ENCODE measurements at regions not wholly inside any gene's neighbourhood (a gene's known extent, or its start where the extent isn't known, plus 50 kb on each side); places are given as distances from the start of the nearest gene placed in this dataset.

DNA sequence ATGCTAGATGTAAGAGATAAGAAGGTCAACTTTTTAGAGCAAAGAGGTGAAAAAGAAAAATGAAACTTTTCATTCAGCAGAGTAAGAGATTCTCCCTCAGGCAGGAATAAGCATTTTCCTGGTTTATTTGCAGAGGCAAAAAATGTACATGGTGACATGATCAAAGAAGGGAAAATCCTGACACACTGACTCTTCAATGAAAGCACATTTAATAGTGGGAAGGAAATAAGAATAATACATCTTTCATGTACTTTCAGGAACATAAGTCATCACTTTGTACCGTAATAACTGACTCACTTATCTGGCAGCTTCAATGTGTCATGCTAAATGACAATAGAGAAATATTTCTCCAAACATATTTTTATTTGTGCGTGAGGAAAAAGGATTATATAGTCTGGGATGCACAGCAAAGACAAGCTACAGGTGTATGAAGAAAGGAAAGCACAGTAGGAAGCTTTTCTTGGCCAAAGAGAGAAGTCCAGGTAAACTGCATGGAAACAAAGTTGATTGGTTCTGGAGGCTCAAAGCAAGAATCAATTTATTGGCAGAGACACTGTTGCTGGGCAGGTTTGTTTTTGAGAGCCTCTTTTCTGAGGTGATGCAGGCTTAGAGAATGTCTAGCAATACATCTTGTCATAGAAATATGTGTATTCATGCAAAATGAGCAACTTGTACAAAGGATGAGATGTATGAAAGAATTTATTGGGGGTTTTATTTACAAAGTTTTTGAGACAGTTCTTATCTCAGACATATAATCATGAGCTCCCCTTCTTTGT lies 1409.0 kb downstream of the PLA2G4A start:
- DNase-seq: no peak

DNA sequence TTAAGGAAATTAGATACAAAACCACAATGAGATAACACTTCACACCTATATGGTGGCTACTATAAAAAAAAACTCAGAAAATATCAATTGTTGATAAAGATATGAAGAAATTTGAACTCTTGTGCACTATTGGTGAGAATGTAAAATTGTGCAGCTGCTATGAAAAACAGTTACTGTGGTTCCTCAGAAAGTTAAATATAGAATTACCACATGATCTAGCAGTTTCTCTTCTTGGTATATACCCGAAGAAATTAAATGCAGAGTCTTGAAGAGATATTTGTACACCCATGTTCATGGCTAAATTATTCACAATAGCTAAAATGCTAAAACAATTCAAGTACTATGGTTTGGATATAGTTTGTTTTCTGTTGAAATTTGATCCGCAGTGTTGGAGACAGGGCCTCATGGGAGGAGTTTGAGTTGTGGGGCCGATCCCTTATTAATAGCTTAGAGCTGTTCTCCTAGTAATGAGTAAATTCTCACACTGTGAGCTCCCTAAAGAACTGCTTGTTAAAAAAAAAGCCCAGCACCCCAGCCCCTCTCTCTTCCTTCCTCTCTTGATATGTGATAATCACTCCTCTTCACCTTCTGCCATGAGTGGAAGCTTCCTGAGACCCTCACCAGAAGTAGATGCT lies 1412.1 kb downstream of the PLA2G4A start:
- DNase-seq: no peak

DNA sequence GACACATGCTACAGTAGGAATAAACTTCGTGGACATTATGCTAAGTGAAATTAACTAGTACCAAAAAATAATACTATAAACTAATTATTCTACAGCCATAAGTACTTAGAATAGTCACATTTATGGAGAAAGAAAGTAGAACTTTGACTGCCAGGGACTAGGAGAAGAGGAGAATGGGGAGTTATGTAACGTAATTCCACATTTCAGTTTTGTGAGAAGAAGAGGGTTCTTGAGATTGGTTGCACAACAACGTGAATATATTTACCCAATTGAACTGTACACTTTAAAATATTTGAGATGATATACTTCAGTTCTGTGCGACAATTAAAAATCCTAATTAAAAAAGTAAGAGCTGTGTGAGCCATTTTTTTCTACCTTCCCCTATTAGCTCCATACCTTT lies 1412.9 kb downstream of the PLA2G4A start:
- DNase-seq: no peak

DNA sequence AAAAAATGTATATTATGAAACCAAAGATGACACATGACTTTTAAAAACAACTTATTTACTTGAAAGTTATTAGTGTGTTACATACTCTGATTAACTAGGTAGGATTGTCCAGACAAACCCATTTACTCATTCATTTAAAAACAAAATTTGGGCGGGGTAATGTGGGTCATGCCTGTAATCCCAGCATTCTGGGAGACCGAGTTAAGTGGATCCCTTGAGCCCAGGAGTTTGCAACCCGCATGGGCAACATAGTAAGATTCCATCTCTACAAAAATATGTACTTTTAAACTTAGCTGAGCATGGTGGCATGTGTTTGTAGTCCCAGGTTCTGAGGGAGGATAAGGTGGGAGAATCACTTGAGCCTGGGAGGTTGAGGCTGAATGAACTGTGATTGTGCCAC lies 1414.7 kb downstream of the PLA2G4A start:
- no peak for DNase-seq

DNA sequence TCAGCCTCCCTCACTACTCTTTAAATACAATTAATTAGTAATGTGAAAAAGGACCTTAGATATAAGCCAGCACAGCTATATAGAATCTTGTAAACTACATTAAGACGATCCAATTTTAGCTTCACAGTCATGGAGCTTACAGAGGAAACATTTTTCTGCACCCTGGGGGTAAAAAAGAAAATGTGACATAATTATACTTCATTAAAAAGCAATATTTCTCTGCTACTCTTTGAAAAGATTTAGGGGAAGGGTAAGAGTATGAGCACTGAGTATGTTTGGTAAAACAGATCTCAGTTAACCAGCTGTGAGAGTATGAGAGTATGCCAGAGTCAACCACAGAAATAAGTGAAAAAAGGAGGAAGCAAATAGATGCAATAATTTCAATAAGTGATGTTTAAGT lies 1415.9 kb downstream of the PLA2G4A start:
- DNase-seq: peak in 1 of 3 experiments; percentile 13

DNA sequence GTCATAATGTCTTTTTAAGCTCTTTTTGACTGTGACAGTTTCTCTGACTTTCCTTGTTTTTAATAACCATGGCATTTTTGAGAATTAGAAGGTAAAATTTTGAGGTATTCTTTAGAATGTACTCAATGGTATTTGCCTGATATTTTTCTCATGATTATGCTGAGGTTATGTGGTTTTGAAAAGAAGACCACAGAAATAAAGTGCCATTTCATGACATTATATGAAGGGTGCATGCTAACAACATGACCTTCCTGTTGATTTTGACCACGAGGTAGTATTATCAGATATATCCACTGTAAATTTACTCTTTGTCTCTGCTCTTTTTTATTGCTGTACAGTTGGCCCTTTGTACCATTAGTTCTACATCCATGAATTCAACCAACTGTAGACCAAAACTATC lies 1418.5 kb downstream of the PLA2G4A start:
- no peak for DNase-seq

DNA sequence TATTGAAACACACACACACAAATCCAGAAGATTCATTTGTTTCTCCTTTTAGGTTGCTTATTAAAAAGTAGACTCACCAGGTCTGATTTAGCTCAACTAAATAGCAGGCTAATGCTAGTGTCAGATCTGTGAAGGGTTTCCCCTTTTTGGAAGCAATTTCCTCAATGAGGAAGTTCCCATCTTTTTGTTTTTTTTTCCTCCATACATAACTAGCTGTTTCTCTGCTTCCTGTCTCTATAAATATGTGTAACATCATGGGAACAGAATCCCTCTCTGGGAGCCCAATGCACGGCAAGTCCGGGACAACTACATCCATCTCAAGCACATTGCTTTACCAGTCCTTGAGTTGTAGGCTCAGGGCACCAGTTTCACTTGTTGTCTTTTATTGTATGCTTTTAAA lies 1421.1 kb downstream of the PLA2G4A start:
- no peak for DNase-seq

DNA sequence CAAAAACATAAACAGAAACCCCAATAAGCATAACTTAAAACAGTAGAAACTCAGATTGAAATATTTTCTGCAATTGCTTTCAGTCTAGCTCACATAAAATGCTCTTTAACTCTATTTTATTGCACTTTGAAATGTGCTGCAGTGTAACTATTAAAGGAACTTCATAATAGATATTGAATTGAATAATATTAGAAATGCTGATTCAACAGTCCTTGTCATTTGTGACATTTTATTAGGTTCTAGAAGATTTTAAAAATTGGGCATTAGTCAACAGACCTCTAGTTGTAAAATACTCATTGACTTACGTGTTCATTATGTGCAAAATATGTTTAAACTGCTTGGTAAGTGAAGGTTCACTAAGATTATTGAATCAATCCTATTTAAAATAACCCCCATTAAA lies 1422.3 kb downstream of the PLA2G4A start:
- DNase-seq: no peak

DNA sequence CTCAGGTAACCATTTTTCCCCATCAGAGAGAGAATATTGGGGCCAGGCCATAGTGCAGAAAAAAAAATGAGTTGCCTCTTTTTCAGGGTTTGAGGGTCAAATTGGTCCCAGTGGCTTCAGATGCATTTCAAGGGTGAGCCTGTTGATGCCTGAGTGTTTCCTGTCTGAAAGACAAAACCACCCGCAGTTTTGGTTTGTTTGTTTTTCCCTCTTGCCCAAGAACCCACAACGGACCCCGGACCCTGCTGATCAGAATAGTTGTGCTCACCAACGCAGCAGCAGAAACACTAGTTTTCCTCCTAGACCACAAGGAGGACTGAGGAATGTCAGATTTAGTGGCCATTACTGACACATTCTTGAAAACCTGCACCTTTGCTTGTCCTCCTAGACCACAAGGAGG lies 1433.1 kb downstream of the PLA2G4A start:
- DNase-seq: no peak

DNA sequence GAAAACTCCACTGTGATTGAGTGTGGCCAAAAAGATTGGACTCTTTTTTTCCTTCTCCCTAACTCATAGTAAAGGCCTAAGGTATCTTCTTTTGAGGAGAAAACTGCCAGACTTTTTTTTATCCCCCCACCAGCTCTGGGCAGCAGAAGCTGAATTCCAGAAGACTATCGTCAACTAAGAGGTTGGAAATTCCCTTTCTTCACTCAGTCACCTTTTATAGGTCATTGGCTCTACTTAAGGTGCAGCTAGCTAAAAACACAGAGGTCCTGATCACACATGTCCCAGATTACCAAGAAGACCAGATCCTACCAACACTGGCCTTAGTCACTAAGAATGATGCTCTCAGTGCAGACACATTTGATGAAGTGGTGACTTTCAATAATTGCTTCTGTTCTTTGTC lies 1441.2 kb downstream of the PLA2G4A start:
- no peak for DNase-seq

DNA sequence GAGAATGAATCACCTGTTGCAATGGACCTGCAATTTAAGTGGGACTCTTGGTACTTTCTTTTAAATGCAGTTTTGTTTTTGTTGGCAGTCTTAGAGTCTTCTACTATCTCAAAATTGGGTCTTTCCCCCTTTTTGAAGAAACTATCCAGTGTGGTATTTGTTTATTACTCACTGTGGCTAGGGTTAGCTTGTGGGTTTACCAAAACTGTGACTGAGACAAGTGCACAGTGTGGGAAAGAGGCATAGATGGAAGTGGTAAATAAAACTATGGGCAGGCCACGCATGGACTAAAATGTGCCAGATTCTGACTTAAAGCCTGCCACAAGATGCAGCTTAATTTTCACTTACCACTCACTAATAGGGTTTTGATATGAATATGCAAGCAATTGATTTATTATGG lies 1441.7 kb downstream of the PLA2G4A start:
- DNase-seq: no peak

DNA sequence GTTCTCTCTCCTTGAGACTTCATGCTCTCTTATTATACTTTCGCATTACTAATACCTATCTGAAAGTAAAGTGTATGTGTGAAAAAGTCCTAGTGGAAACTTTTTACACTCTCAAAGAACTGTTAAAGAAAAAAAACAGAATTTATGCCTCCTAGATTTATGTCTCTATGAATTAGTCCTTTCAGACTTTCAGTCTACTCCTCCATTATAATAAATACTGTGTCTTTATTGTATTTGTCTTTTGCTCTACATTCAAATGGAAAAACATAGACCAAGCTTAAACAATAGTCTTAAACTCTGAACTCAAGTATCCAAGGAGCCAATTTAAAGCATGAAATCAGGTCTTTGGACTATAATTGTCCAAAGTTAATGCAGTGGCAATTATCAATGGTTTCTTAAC lies 1449.0 kb downstream of the PLA2G4A start:
- DNase-seq: no peak

DNA sequence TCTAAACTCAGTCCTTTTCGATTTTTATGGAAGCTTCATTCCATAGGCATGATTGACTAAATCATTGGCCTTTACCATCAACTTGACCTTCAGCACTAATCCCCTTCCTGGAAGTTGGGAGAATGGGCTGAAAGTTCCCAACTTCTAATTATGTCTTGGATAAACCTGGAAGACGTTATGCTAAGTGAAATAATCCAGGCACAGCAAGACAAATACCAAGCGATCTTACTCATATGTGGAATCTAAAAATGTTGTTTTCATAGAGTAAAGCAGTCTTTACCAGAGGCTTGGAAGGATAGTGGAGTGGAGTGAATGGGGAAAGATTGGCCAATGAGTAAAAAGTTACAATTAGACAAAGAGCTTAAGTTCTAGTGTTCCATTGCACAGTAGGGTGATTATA lies 1453.2 kb downstream of the PLA2G4A start:
- DNase-seq: no peak

DNA sequence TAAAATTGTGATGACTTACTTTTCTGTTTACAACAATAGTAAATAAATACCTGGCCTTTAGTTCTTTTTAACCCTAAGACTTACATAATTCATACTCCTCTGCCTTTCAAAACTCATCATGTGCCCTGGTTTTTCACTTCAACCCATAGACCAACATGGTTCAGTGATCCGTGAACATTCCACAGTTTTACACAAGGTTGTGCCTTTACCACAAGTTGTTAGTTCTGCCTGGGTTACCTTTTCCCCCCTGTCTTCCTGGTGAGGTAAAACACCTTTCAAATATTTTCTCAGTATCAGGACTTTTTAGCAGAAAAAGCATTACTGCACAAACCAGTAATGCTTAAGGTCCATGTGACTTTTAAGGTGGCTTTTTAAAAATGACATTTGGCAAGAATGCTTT lies 1466.4 kb downstream of the PLA2G4A start:
- no peak for DNase-seq

DNA sequence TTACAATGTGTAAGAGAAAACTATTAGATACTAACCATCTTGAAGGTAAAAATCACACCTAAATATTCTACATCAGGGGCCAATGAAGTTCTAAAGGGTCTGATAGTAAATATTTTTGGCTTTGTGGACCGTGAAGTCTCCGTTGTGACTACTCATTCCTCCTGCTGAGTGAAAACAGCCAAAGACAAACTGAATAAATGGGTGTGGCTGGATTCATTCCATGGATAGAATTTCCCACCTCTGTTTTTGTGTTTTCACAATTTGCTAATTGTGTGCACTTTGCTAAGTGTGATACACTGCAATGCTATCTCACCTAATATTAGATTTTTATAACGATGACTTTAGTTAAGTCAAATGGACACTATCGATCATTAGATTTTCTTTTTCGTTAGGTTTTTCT lies 1474.0 kb downstream of the PLA2G4A start:
- DNase-seq: no peak

DNA sequence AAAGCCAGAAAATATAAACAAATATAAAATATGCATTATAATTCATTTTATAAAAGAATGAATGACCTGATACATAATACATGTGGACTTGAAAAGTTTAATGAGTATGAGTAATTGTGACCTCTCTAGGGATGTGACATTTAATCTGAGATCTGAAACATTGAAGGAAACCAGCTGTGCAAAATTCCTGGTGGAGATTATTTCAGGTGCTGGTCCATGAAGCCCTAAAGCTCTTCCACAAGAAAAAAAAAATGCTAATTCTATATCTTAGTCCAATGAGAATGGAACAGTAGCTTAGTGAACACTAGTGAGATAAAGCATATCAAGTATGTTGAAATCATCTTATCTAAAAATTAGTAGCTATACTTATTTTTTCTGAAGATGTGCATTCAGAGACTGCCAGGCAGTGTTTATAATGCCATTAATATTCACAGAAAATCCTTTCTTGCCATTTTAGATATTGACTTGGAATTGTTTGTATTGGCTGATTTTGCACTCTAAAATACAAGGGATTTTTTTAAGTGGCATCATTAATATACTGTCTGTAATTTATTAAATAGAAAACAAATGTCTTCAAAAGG lies 1485.9 kb downstream of the PLA2G4A start:
- peak in 1 of 3 experiments; percentile 75 for DNase-seq

DNA sequence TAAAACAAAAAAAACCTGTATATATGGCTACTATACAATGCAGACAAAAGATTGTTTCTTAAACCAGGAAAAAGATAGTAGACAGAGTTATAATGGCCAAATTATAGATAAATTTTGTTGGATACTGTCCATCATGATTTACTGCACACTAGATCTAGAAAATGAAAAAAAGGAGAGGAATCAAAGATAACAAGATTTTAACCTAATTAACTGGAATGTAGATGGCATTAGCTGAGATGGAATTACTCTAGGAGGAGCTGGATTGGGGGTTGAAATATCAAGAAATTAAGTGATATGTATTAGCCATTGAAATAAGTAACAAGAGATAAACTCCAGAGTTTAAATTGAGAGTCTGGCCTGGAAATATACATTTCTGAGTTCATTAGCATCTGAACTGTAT lies 1489.1 kb downstream of the PLA2G4A start:
- no peak for DNase-seq

DNA sequence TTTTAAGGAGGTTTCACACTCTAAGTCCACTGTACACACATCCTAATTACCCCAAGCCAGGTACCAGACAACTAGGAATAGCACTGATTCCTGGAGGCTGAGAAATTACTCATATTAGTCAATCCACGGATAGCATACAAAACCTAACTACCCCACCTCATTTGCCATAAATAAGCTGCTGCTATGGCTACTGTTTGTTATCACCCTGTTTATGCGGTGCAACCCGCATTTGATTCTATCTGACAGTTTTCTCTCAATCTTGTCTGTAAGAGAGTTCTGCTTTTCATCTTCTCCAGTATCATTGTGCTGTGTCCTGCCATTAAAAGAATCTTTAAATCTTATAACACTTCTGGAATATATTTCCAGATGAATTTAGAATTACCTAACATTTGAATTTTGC lies 1496.5 kb downstream of the PLA2G4A start:
- no peak for DNase-seq

DNA sequence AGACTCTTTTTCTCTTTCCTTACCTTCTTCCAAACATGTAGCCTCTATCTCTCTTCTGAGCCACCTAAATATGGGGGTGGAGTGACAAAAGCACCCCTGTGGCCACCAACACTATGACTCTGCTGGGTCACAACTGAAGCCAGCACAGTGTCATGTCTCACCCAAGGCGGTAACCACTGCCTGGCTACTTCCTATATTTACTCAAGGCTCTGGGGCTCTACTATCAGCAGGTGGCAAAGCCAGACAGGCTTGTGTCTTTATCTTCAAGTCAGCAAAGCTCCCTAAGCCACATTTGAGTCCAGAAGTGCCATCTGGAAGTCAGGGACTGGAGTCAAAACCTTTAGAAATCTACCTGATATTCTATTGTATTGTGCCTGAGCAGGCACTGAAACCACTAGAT lies 1515.2 kb downstream of the PLA2G4A start:
- no peak for DNase-seq

DNA sequence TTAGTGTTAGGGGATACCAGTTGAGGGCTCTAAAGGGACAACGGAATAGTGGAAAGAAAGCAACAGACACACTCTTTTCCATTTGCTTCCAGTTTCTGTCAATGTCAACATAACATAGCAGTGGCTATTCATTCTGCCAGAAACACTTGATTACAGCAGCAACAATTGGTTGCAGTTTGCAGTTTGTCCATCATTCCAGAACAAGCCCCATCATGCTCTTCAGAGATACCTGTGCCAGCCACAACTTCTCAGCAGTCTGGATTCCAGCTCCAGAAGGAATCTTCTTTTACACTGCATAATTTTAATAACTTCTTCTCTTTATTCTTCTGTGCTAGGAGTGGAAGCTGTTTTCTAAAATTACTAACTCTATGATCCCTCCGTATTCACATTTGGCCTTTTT lies 1521.4 kb downstream of the PLA2G4A start:
- no peak for DNase-seq

DNA sequence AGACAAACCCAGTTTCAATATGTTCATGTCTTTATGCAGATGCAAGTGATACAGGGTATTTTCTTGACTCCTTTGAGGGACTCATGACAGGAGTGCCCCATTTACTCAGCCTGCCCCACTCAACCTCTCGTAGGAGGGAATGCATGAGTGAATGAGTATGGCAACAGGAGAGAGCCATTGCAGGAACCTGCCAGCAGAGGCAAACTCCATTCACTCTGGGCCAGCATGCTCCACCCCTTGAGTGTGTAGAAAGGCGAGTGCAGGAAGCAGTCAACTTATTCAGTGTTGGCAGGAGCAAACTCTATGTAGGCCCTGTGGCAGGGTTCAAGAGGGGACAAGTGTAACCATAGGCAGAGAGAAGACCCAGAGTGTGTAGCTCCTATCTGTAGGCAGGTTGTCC lies 1526.3 kb downstream of the PLA2G4A start:
- no peak for DNase-seq

DNA sequence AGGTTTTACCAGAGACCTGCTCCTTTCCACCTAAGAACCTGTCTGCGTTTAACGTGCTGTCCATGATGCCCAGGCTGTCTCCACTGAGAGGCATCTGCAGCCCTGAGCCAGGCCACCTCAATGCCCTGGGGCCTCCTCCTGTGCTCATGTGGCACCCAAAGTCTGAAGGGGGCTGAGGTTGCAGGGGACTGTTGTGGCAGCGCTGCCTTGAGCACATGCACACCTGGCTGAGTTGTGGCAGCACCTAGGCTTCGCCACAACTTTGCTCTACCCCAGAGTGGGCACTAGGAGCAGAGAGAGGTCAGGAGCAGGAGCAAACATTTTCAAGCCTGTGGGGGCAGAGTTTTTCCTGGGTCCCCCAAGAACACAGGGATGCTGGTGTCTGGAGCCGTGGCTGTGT lies 1527.1 kb downstream of the PLA2G4A start:
- DNase-seq: no peak

DNA sequence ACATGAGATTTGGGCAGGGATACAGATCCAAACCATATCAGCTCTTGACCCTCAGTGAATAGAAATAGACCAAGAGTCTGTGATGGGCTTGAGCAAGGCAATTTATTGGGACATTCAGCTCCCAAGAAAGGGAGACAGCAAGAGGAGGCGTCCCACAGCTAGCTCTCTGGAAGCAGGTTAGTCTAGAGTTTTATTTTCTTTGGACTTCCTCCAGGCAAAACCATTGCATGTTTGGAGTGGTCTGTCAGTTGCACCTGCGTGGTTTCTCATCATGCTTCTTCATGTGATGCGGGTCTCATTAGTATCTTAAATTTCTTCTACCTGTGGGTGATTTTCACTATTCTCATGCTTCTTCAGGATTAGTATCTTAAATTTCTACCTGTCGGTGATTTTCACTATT lies 1530.6 kb downstream of the PLA2G4A start:
- DNase-seq: no peak

DNA sequence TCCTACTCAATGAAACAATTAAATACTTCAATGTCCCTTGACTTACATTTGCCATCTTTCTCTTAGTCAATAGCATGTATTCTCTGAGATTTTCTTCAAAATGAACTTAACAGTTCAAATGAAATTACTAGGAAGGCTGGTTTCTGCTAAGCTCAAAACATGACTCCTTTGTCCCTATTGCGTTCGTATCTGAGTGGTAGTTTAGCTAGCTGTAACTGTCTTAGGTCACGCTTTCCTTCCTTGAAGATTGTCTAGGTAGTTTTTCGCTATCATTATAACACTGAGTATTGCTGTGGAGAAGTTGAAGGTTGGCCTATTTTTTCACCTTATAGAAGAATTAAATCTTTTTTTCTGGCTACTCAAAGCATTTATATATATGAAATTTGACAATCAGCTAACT lies 1535.2 kb downstream of the PLA2G4A start:
- no peak for DNase-seq
